ENCODE measurements at regions not wholly inside any gene's neighbourhood (a gene's known extent, or its start where the extent isn't known, plus 50 kb on each side); places are given as distances from the start of the nearest gene placed in this dataset.

DNA sequence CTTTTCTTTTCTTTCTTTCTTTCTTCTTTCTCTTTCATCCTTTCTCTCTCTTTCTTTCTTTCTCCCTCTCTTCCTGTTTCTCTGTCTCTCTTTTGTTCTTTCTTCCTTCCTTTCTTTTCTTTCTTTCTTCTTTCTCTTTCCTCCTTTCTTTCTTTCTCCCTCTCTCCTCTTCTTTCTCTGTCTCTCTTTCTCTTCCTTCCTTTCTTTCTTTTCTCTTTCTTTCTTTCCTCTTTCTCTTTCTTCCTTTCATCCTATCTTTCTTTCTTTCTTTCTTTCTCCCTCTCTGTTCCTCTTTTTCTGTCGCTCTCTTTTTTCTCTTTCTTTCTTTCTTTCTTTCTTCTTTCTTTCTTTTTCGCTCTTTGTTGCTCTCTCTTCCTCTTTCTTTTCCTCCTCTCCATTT is 1149.2 kb upstream of the AUTS2 start:
- DNase-seq, result no peak

GRCh38 chr7:68449816-68450215 is 1148.5 kb upstream of the AUTS2 start:
- DNase-seq, result no peak

DNA sequence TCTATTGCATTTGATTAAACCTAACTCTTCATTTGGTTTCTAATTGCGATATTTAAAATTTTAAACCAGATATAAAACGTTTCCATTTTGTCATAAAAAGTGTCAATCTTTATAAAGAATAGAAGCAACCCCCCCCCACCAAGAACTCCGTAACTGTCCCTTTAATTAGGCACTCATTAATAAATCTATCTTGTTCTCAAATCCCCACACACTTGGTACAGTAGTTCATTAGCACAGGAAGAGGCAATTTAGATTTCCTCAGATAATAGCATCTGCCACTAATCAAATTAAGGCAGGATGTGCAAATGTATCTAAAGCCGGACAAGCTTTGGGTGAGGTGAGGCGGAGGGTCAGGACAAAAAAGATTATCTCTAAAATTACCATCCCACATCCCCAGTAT is 1143.3 kb upstream of the AUTS2 start:
- no peak for DNase-seq

GRCh38 chr7:68456469-68456868 is 1141.8 kb upstream of the AUTS2 start:
- DNase-seq, result no peak

- DNase-seq, result no peak
Observed at GRCh38 chr7:68457481-68457880, 1140.8 kb upstream of the AUTS2 start.

GRCh38 chr7:68458010-68458908 is 1140.0 kb upstream of the AUTS2 start:
- no peak for DNase-seq

- no peak for DNase-seq
Observed at GRCh38 chr7:68461430-68461829, 1136.8 kb upstream of the AUTS2 start.

- no peak for DNase-seq
Observed at GRCh38 chr7:68470836-68471435, 1127.3 kb upstream of the AUTS2 start.

- DNase-seq, result no peak
Observed at GRCh38 chr7:68472688-68473087, 1125.6 kb upstream of the AUTS2 start.

DNA sequence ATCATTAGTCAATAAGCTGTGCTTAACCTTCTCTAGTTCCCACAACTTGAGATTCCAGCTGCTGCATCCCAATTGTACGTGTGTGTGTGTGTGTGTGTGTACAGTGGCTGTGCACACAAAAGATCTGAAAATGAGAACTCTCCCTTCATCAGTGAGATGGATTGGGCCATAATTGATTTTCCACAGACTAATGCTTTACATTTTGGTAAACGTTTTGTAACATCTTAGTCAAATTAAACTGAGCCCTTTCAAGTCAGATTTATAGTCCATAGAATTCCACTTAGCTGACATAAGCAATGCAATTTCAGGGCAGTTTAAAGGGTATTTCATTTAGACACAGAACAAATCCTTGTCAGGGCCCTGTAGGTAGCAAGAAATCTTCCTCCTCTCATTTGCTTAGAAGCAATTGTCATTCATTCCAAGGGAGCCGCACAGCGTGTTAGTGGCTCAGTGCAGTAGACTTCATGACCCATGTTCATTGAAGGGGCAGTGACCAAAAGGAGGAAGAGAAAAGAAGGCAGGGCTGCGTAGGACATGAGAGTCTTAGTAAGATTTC is 1123.5 kb upstream of the AUTS2 start:
- DNase-seq, result no peak

GRCh38 chr7:68476966-68477365 is 1121.3 kb upstream of the AUTS2 start:
- DNase-seq, result no peak

- DNase-seq, result no peak
Observed at GRCh38 chr7:68478326-68478725, 1119.9 kb upstream of the AUTS2 start.

GRCh38 chr7:68482800-68483199 is 1115.5 kb upstream of the AUTS2 start:
- no peak for DNase-seq

- DNase-seq, result no peak
Observed at GRCh38 chr7:68484731-68485130, 1113.5 kb upstream of the AUTS2 start.

- no peak for DNase-seq
Observed at GRCh38 chr7:68485253-68485917, 1112.9 kb upstream of the AUTS2 start.

- no peak for DNase-seq
Observed at GRCh38 chr7:68488341-68489060, 1109.8 kb upstream of the AUTS2 start.

DNA sequence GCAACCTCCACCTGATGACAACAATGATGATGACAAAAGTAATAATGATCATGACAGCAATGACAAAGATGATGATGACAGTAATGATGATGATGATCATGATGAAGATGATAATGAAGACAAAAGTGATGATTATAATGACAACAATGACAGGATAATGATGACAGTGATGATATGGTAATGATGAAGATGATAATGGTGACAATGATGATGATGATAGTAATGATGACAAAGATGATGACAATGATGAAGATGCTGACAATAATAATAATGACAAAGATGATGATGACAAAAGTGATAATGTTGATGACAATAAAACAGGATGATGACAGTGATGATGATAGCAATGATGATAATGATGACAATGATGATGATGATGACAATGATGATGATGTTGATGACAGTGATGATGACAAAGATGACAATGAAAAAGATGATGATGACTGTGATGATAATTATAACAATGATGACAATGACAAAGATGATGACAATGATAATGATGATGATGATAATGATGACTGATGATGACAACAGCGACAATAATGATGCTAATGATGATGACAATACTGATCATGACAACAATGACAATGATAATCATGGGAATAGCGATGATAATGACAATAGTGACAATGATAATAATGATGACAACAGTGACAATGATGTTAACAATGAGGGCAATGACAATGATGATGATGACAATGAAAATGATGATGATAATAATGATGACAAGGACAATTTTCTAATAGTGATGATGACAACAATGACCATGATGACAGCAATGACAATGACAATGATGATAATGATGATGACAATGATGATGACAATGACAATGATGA is 1106.5 kb upstream of the AUTS2 start:
- DNase-seq, result no peak

DNA sequence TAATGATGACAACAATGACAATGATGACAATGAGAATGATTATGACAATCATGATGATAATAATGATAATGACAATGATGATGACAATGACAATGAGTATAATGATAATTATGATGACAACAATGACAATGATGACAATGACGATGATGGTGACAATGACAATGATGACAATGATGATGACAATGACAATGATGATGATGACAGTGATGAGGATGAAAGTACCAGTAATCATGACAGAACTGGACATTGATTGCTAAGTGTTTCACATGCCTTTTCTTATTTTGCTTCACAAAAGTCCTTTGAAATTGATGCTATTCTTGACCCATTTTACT is 1106.0 kb upstream of the AUTS2 start:
- DNase-seq, result no peak

DNA sequence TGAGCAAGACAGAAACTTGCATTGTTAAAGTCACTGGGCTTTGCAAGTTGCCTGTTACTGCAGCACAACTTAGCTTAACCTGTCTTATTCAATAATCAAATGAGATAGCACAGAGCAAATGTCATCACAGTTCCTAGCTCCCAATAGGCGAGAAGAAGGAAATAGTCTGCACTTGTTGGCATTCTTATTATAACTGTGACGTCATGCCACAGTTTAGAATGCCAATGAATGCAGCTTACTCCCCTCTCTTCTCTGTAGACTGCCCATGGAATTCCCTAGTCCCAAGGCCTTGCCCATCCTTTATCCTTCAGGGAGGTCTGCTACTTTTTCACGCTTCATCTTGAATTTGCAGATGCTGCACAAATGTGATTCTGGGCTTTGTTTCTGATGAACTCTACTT is 1094.9 kb upstream of the AUTS2 start:
- no peak for DNase-seq

GRCh38 chr7:68504716-68505115 is 1093.6 kb upstream of the AUTS2 start:
- DNase-seq, result peak; percentile 60

- no peak for DNase-seq
Observed at GRCh38 chr7:68505721-68506120, 1092.6 kb upstream of the AUTS2 start.

DNA sequence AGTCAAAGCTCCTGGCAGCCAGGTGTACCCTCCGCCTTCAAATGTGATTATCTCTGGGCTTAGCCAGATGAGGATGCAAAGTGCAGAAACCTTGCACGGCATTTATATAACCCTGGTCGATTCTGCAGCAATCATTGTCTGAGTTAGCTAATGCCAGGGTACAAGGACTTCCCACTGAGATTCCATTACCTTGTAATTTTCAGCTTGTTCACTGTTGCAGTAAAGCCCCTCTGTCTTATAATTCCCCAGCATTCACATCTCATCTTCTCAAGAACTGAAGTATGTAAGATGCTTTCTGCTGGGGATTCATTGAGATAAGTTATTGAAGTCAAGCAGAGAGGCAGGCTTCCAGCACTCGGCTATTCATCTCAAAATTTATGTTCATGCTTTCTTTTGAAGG is 1090.6 kb upstream of the AUTS2 start:
- DNase-seq, result no peak
